ENCODE measurements at regions not wholly inside any gene's neighbourhood (a gene's known extent, or its start where the extent isn't known, plus 50 kb on each side); places are given as distances from the start of the nearest gene placed in this dataset.

DNA sequence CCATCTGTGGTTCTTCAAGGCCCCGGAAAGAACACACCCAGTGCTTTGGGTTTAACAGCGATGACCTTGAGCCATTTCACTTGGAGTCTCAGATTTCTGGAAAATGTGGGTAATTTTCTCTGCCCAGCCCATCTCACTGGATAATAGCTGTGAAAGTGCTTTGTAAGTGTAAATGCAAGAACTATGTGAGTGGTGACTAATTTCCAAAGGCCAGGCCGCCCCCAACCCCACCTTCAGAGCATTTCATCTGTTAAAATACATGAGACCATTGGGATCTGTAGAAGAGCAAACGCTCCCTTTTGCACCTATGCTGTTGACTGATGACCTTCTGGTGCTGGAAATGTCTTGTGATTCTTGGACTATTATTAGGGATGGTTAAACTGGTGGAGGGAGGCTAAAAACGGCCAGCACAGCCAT lies 196.8 kb upstream of the LPP start:
- TF ChIP-seq, protein P1, sequence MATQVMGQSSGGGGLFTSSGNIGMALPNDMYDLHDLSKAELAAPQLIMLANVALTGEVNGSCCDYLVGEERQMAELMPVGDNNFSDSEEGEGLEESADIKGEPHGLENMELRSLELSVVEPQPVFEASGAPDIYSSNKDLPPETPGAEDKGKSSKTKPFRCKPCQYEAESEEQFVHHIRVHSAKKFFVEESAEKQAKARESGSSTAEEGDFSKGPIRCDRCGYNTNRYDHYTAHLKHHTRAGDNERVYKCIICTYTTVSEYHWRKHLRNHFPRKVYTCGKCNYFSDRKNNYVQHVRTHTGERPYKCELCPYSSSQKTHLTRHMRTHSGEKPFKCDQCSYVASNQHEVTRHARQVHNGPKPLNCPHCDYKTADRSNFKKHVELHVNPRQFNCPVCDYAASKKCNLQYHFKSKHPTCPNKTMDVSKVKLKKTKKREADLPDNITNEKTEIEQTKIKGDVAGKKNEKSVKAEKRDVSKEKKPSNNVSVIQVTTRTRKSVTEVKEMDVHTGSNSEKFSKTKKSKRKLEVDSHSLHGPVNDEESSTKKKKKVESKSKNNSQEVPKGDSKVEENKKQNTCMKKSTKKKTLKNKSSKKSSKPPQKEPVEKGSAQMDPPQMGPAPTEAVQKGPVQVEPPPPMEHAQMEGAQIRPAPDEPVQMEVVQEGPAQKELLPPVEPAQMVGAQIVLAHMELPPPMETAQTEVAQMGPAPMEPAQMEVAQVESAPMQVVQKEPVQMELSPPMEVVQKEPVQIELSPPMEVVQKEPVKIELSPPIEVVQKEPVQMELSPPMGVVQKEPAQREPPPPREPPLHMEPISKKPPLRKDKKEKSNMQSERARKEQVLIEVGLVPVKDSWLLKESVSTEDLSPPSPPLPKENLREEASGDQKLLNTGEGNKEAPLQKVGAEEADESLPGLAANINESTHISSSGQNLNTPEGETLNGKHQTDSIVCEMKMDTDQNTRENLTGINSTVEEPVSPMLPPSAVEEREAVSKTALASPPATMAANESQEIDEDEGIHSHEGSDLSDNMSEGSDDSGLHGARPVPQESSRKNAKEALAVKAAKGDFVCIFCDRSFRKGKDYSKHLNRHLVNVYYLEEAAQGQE (IDR thresholded peaks at IDR 0.05; ENCODE audit: low read depth, low read length) = no peak
- TF ChIP-seq, protein P2, sequence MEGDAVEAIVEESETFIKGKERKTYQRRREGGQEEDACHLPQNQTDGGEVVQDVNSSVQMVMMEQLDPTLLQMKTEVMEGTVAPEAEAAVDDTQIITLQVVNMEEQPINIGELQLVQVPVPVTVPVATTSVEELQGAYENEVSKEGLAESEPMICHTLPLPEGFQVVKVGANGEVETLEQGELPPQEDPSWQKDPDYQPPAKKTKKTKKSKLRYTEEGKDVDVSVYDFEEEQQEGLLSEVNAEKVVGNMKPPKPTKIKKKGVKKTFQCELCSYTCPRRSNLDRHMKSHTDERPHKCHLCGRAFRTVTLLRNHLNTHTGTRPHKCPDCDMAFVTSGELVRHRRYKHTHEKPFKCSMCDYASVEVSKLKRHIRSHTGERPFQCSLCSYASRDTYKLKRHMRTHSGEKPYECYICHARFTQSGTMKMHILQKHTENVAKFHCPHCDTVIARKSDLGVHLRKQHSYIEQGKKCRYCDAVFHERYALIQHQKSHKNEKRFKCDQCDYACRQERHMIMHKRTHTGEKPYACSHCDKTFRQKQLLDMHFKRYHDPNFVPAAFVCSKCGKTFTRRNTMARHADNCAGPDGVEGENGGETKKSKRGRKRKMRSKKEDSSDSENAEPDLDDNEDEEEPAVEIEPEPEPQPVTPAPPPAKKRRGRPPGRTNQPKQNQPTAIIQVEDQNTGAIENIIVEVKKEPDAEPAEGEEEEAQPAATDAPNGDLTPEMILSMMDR (IDR thresholded peaks at IDR 0.05 in 2 of 3, conservative IDR thresholded peaks at IDR 0.05 in 1 of 3; ENCODE audit: control insufficient read depth in 2 of 3, extremely low read depth in 1 of 3, insufficient read depth in 1 of 3, low read depth in 3 of 3, low read length in 3 of 3) = no peak
- TF ChIP-seq CREB1 (IDR thresholded peaks at IDR 0.05; ENCODE audit: low read depth) = no peak
- TF ChIP-seq YY1 (IDR thresholded peaks at IDR 0.05; ENCODE audit: low read depth, low read length) = no peak
- TF ChIP-seq CBX5 (IDR thresholded peaks at IDR 0.05; ENCODE audit: low read depth) = no peak
- TF ChIP-seq, protein P3, sequence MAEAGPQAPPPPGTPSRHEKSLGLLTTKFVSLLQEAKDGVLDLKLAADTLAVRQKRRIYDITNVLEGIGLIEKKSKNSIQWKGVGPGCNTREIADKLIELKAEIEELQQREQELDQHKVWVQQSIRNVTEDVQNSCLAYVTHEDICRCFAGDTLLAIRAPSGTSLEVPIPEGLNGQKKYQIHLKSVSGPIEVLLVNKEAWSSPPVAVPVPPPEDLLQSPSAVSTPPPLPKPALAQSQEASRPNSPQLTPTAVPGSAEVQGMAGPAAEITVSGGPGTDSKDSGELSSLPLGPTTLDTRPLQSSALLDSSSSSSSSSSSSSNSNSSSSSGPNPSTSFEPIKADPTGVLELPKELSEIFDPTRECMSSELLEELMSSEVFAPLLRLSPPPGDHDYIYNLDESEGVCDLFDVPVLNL (IDR thresholded peaks at IDR 0.05; ENCODE audit: low read depth, low read length) = no peak
- no peak for TF ChIP-seq MYC (IDR thresholded peaks at IDR 0.05; ENCODE audit: insufficient read depth, insufficient read length, insufficient replicate concordance, low read length, severe bottlenecking)
- no peak for TF ChIP-seq ZNF207 (IDR thresholded peaks at IDR 0.05; ENCODE audit: borderline replicate concordance)
- no peak for TF ChIP-seq RFX5 (IDR thresholded peaks at IDR 0.05; ENCODE audit: low read depth, low read length)
- no peak for TF ChIP-seq CHD2 (IDR thresholded peaks at IDR 0.05; ENCODE audit: borderline replicate concordance, low read depth, low read length)
- no peak for TF ChIP-seq IKZF1 (conservative IDR thresholded peaks at IDR 0.05)
- no peak for TF ChIP-seq EZH2 (IDR thresholded peaks at IDR 0.05; ENCODE audit: borderline replicate concordance, control insufficient read depth, low read depth, low read length)
- TF ChIP-seq, protein P4, sequence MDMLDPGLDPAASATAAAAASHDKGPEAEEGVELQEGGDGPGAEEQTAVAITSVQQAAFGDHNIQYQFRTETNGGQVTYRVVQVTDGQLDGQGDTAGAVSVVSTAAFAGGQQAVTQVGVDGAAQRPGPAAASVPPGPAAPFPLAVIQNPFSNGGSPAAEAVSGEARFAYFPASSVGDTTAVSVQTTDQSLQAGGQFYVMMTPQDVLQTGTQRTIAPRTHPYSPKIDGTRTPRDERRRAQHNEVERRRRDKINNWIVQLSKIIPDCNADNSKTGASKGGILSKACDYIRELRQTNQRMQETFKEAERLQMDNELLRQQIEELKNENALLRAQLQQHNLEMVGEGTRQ (IDR thresholded peaks at IDR 0.05; ENCODE audit: borderline replicate concordance, low read depth, low read length) = no peak
